K562 (cell line): ENCODE measurements at regions not wholly inside any gene's neighbourhood (a gene's known extent, or its start where the extent isn't known, plus 50 kb on each side); places are given as distances from the start of the nearest gene placed in this dataset.
A peak's percentile ranks its signal among the peaks of the same experiment; 100 is the strongest.
"Not testable (repeated sequence)": the region's sequence is repeated elsewhere in the genome, so short reads cannot be mapped to it uniquely, and the experiment has no call there.

Experiments
- ATAC-seq: fragments of 200-7000 bp; cut with Tn5 transposase; 3 replicates; pipeline ENCODE4 v1.9.1; 2020; ENCODE audit warnings: moderate library complexity
- BruUV-seq: library from RNA; stranded (reverse); fragments of 400-500 nt; replicated peaks from 2 replicates; lab custom pipeline; 2021; lab: Mats Ljungman, UMichigan
- CTCF ChIA-PET: fragments of 300-600 bp; formaldehyde crosslinking; extraction: SDS; loops from one replicate; lab custom pipeline; 2021; ENCODE audit warnings: low intra/inter-chr PET ratio; lab: Yijun Ruan, JAX
- POLR2A ChIA-PET: fragments of 300-600, 350-650 bp; sonication (Branson Sonifier 250); formaldehyde crosslinking; extraction: SDS; loops from one replicate; lab custom pipeline; 2021; ENCODE audit warnings: antibody characterized with exemption, inconsistent platforms; lab: Yijun Ruan, JAX
- DNase-seq, 4 experiments: peaks; one replicate each; pipeline versions ENCODE4 v3.0.0 to v3.0.0-alpha.2; 2011 to 2018; ENCODE audit warnings: low spot score in 3 of 4, mixed read lengths in 3 of 4; ENCODE audit errors: extremely low read depth in 1 of 4
- FAIRE-seq: peaks from 2 replicates; lab custom pipeline; 2011; peaks lifted over from hg19 to GRCh38; lab: Jason Lieb, UNC
- H2AFZ ChIP-seq: 2 replicates; pipeline ENCODE4 v1.6.0; 2011; ENCODE audit warnings: low read depth, low read length, control low read depth, inconsistent platforms
- H3K27ac ChIP-seq: fragments of 200-600 bp; 3 replicates; pipeline ENCODE4 v1.8.0; 2011; ENCODE audit warnings: low read depth, mild to moderate bottlenecking, control low read depth, inconsistent platforms, low read length, moderate library complexity, mixed read lengths; ENCODE audit errors: extremely low read depth
- H3K27me3 ChIP-seq, 2 experiments: fragments of 300-600 bp in 1 of 2; 2 replicates in 1 of 2; 3 replicates in 1 of 2; pipeline versions ENCODE4 v1.6.0 to v1.8.0; 2011; ENCODE audit warnings: inconsistent platforms in 2 of 2, low read length in 2 of 2, mild to moderate bottlenecking in 1 of 2, mixed read lengths in 1 of 2, moderate library complexity in 1 of 2; ENCODE audit not compliant: control insufficient read depth in 2 of 2, insufficient read depth in 2 of 2
- H3K36me3 ChIP-seq: fragments of 300-600 bp; 3 replicates; pipeline ENCODE4 v1.8.0; 2011; ENCODE audit warnings: mild to moderate bottlenecking, low read length, inconsistent platforms; ENCODE audit not compliant: control insufficient read depth, insufficient read depth
- H3K4me1 ChIP-seq, 2 experiments: fragments of 200-600 bp in 1 of 2; replicated peaks in 1 of 2; 2 replicates in 1 of 2; 3 replicates in 1 of 2; pipeline versions ENCODE4 v1.5.1 to v1.8.0; 2011; ENCODE audit warnings: inconsistent platforms in 2 of 2, low read length in 2 of 2, mild to moderate bottlenecking in 1 of 2, mixed read lengths in 1 of 2, moderate library complexity in 1 of 2; ENCODE audit not compliant: control insufficient read depth in 2 of 2, insufficient read depth in 2 of 2
- H3K4me2 ChIP-seq: 2 replicates; pipeline ENCODE4 v1.6.1; 2011; ENCODE audit warnings: low read length, control low read depth, inconsistent platforms, mixed read lengths; ENCODE audit not compliant: insufficient read depth
- H3K4me3 ChIP-seq: fragments of 200-600 bp; sonication (generic), shearing (Covaris generic); 2 replicates; pipeline ENCODE4 v1.5.1; 2016; ENCODE audit warnings: control low read depth, inconsistent platforms
- H3K79me2 ChIP-seq: fragments of 200-600 bp; 3 replicates; pipeline ENCODE4 v1.8.0; 2011; ENCODE audit warnings: low read length, inconsistent platforms; ENCODE audit not compliant: control insufficient read depth, insufficient read depth
- H3K9ac ChIP-seq, 2 experiments: 2 replicates each; pipeline versions ENCODE4 v1.6.0 to v1.6.1; 2011; ENCODE audit warnings: low read depth in 2 of 2, low read length in 2 of 2, control low read depth in 1 of 2, inconsistent platforms in 1 of 2, mild to moderate bottlenecking in 1 of 2, mixed read lengths in 1 of 2; ENCODE audit not compliant: insufficient read depth in 1 of 2
- H3K9me1 ChIP-seq: one replicate; pipeline ENCODE4 v1.6.0; 2011; ENCODE audit warnings: inconsistent platforms, mild to moderate bottlenecking, low read length, moderate library complexity; ENCODE audit not compliant: control insufficient read depth, insufficient read depth
- H3K9me3 ChIP-seq: replicated peaks from 2 replicates; pipeline ENCODE4 v1.5.1; 2011; ENCODE audit warnings: low read depth, low read length, inconsistent platforms; ENCODE audit not compliant: control insufficient read depth, insufficient read depth
- H4K20me1 ChIP-seq: replicated peaks from 2 replicates; pipeline ENCODE4 v1.6.1; 2011; ENCODE audit warnings: low read length, inconsistent platforms, mixed read lengths; ENCODE audit not compliant: control insufficient read depth, insufficient read depth
- WGBS: fragments of 100-300 bp; shearing (Covaris generic); methylation state at CpG from one replicate; pipeline ENCODE4 v1.1.6; 2016; ENCODE audit warnings: low coverage, mixed read lengths; ENCODE audit not compliant: insufficient coverage; ENCODE audit errors: missing lambda C conversion rate; 5-methylcytosine and 5-hydroxymethylcytosine counted together
- in situ Hi-C: fragments of 300-500 bp; cut with MboI; formaldehyde crosslinking; loops from 4 replicates; pipeline ENCODE4 v1.15.0; 2018; ENCODE audit warnings: inconsistent platforms, mixed read lengths
- intact Hi-C: fragments of 100-400 bp; cut with micrococcal nuclease; formaldehyde crosslinking; loops from 2 replicates; pipeline ENCODE4 v1.14.2; 2022

DNA sequence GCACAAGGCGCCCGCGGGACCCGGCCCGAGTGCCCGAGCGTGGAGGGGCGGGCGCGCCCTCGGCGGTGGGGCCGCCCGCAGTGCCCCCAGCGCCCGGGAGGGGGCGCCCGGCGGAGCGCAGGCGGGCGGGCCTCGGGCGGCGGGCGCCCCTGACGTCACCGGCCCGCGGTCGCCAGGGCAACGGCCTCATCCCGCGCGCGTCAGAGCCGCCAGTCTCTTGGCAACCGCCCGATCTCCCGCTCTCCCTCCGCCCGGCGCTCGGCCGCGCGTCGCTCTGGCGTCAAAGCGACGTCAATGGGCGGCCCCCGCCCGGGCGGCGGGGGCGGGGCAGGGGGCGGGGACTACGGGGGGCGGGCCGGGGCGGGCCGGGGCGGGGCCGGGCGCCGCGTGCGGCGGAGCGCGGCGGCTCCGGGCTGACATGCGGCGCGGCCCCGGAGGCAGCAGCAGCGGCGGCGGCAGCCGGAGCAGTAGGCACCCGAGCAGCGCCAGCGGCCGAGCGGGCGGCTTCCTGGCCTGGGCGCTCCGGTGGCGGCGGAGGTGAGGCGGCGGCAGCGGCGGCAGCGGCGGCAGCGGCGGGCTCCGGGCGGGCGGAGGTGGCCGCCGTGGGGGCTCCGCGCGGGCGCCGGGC is 4410.6 kb upstream of the TPTE start:
- intact Hi-C loops, BruUV-seq, H3K9ac ChIP-seq, H3K9me1 ChIP-seq, H3K9me3 ChIP-seq, CTCF ChIA-PET, H3K4me2 ChIP-seq, H2AFZ ChIP-seq, H3K4me3 ChIP-seq, H3K79me2 ChIP-seq, H4K20me1 ChIP-seq, DNase-seq, H3K27me3 ChIP-seq, POLR2A ChIA-PET, FAIRE-seq, H3K27ac ChIP-seq, H3K4me1 ChIP-seq, H3K36me3 ChIP-seq, in situ Hi-C loops: not testable (repeated sequence)
- no CpG with 5 or more reads among the region's 110 CpGs for WGBS
- peak; percentile 92 for ATAC-seq

GRCh38 chr21:6111354-6111753 is 4410.0 kb upstream of the TPTE start:
- BruUV-seq, H3K79me2 ChIP-seq, H3K27me3 ChIP-seq, H3K9me3 ChIP-seq, intact Hi-C loops, H3K27ac ChIP-seq, DNase-seq, H3K36me3 ChIP-seq, CTCF ChIA-PET, H3K9ac ChIP-seq, H3K4me3 ChIP-seq, H3K4me2 ChIP-seq, H3K9me1 ChIP-seq, in situ Hi-C loops, POLR2A ChIA-PET, H3K4me1 ChIP-seq, FAIRE-seq, H2AFZ ChIP-seq, H4K20me1 ChIP-seq: not testable (repeated sequence)
- peak; percentile 61 for ATAC-seq
- no CpG with 5 or more reads among the region's 46 CpGs for WGBS

DNA sequence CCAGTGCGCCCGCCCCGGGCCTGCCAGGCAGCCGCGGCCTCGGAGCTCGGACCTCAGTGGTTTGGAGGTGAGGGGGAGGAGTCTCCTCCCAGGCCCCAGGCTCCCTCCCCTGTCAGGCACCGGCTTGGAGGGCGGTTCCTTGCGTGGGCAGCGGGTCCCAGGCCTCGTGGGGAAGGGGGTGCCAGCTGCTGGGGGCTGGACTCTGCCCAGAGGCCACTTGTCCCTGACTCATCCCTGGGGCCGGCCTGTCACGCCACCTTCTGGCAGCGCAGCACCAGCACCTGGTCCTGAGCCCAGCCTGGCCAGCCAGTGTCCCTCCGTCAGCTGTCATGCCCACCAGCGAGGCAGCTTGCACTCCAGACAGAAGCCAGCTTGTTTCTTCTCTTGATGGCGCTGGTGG is 4403.0 kb upstream of the TPTE start:
- in situ Hi-C loops, DNase-seq: not testable (repeated sequence)

DNA sequence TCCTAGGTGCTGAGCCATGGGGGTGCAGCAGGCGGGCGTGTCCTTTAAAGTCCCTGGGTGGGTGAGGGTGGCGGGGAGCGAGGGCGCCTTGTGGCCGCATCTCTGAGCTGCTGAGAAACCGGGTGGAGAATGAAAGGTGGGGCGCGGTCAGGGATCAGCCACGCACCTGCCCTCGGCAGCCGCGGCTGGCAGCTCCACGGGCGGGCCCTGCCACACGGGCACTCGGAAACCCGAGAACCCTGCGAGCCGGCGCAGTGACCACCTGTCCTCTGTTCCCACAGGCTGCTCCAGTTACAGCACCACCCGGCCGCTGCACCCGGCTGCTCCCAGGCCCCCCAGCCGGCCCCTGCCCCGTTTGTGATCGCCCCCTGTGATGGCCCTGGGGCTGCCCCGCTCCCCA is 4400.5 kb upstream of the TPTE start:
- in situ Hi-C loops, intact Hi-C loops, H3K9me1 ChIP-seq, FAIRE-seq, CTCF ChIA-PET, BruUV-seq, POLR2A ChIA-PET, H3K4me1 ChIP-seq, H3K36me3 ChIP-seq, H3K27ac ChIP-seq, H3K79me2 ChIP-seq, DNase-seq, ATAC-seq, H3K9me3 ChIP-seq, H3K9ac ChIP-seq, H3K4me3 ChIP-seq, H4K20me1 ChIP-seq, H2AFZ ChIP-seq, H3K4me2 ChIP-seq, H3K27me3 ChIP-seq: not testable (repeated sequence)
- WGBS, result no CpG with 5 or more reads among the region's 28 CpGs

More for the DNA sequence above, 4403.0 kb upstream of the TPTE start:
- H3K27me3 ChIP-seq, H3K4me1 ChIP-seq, intact Hi-C loops, H3K4me3 ChIP-seq, H3K36me3 ChIP-seq, H4K20me1 ChIP-seq, ATAC-seq, H2AFZ ChIP-seq, H3K9me1 ChIP-seq, CTCF ChIA-PET, FAIRE-seq, H3K9me3 ChIP-seq, BruUV-seq, POLR2A ChIA-PET, H3K79me2 ChIP-seq, H3K9ac ChIP-seq, H3K27ac ChIP-seq, H3K4me2 ChIP-seq: not testable (repeated sequence)
- no CpG with 5 or more reads among the region's 18 CpGs for WGBS
